ENCODE measurements at regions not wholly inside any gene's neighbourhood (a gene's known extent, or its start where the extent isn't known, plus 50 kb on each side); places are given as distances from the start of the nearest gene placed in this dataset.

DNA sequence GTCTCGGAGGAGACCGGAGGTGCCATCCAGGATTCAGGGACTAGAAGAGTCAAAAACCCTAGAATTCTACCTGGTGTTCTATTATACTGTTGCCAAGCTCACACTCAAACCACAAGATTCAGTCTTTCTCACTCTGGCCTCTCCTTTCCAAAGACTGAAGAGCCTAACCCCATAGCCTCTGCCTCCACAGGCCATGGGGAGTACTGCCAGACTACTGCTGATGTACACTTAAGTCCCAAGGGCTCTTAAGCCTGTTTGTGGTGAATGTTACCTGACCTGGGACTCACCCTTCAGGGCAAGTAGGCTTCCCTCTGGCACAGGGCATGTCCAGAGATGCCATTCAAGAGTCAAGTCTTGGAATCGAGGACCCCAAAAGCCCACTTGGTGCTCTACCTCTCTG is 58.9 kb upstream of the IRS4 start:
- Mint-ChIP-seq H3K27ac (no peak overlapping the region), H3K4me3 (no peak overlapping the region), H3K27me3 (no peaks in the 10 kb centered on the region), H3K9me3 (peaks cover 3% of the 10 kb centered on the region), H3K4me1 (no peaks in the 10 kb centered on the region), H3K36me3 (no peaks in the 10 kb centered on the region)
- no peak for ATAC-seq

Data from stimulated activated memory B cell treated with anti-CD40 and anti-IgM and Interleukin-4, amounts not matched to agents 10 μg/mL and 1 μg/mL and 100 μg/mL, for 72 hours (primary cell).